HUDEP-2 (cell line): ENCODE measurements at regions not wholly inside any gene's neighbourhood (a gene's known extent, or its start where the extent isn't known, plus 50 kb on each side); places are given as distances from the start of the nearest gene placed in this dataset.

Experiments used
- DNase-seq, 76 experiments: peaks; one replicate each; lab custom pipeline; 2025; ENCODE audit not compliant: unreplicated experiment in 76 of 76; lab: John Stamatoyannopoulos, UW

DNA sequence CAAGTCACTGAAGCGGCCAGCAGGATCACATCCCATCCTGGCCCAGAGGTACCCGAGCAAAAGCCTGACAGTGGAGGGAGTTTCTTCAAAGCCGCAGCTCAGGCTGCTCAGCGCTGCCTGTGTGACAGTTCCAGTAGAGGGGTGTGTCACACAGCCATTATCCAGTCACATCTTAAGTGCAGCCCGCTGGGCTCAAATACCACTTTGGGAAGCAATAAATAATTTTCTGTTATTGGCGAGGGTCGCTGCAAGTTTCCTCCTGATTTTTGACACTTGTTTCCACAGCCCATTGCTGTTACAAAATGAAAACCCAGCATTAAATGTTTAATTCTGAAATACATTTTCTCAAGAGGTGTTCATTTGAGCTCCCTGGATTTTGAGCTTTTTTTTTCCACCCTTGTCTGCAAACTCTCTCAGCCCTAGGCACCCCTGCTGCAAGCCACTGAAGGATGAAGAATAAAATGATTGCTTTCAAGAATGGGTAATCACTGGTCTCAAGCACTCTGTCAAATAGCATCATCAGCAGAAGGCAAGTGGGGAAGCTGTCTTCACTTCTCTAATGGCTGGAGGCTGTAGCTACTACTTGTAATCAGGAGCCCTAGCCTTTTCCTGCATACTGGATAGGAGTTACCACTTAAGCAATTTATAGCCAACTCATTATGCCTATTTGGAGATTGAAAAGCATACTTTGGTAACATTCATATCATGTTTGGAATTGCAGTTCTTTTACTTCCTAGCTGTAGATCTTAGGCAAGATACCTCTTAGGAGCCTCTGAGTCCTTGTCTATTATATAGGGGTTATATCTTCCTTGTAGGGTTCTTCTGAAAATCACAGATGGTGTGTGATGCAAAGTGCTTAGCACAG, 373.7 kb downstream of the METTL15 start:
- no peak for DNase-seq

DNA sequence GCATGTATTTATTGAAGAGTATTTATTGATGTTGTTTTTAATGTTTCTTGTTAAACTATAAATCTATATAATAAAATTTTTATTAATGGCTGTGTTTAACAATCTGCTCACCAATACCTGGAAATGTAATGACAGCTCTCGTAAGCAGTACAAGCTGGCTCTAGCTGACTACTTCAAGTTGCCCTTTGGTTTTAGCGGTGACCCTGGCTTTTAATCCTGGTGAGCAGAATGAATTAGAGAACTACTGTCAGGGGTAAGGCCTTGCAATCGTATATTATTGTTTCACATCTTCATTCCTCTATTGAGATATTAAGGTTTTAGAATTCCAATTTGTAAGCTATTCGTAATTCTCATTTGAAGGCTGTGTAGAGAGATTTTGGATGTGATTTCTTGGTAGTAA, 372.2 kb downstream of the METTL15 start:
- no peak for DNase-seq

DNA sequence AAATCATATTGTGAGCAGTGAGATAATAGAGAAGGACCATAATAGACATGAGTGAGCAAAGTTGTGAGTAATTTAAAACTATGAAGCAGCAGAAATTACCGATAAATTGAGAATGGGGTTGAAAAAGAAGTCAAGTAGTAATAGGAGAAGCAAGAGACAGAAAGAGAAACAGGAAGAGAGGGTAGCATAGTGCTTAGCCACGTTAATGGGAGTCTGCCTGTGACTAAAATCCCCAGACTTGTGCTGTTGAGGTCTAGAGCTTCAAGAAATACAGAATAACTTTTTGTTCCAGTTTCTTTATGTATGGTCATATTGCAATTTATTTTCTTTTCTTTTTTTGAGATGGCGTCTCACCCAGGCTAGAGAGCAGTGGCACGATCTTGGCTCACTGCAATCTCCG, 368.7 kb downstream of the METTL15 start:
- no peak for DNase-seq

DNA sequence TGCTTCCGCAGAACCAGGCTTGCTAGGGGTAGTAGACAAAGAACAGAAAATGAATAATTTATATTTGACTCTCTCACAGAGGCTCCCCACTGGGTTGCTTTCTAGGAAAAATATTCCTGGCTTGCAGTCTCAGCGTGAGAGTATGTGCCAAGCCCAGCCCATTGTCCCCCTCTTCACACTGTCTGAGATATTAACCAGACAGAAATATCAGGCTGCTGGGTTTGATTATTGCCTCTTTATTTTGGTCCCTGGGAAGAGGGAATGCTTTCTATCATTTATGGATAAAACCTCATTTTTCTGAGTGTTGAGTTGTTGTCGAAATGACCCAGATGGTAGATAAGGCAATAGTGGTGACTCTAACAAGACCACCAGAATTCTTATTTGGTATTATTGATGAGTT, 367.9 kb downstream of the METTL15 start:
- DNase-seq, result no peak

DNA sequence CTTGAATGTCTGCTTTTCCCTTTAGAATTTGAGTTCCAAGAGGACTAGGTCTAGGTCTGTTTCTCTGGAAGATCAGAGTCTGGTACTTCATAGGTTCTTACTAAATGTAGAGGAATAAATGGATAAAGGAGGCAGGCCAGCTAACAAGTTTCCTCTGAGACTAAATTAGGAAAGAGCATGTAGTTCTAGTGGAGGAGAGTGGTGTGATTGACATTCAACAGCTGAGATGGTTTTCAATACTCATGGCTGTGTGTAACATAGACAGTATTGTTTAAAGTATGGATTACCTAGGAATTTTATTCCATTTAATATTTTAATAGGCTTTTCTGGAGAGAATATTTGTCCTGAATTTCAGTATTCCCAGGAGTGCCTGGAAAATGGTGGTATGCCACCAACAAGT, 364.7 kb downstream of the METTL15 start:
- DNase-seq, result no peak

DNA sequence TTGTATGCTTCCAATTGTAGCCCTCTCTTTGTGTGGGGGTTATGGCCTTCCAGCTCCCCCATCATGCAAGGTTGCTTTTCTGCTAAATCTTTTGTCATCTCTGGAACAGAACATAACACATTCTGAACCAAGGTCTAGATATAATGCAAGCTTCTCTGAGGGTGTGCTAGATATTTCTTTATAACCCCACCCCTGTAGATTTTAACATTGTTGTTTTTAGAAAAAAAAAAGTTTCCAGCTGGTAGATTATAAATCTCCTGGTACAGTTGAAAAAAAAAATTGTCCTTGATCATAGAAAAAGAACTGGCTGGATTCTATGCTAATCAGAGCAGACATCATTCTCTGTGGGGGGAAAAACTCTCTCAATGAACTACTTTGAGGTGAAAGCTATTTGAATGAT, 363.3 kb downstream of the METTL15 start:
- no peak for DNase-seq

DNA sequence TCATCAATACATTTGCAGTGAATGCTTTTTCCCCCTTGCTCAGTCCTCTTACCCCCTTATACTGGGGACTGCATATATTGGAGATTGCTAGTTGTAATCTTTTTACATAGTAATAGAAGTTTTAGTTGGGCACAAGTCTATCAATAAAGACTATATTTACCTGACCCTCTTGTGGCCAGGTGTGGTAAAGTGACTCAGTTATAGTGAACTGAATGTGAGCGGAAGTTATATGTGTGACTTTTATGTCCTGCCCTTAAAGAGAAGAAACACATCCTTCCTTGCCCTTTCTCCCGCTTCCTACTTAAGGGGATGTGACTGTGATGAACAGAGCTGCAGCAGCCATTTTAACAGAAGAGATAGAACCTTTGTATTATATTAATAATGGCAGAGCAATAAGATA, 362.0 kb downstream of the METTL15 start:
- DNase-seq, result no peak

DNA sequence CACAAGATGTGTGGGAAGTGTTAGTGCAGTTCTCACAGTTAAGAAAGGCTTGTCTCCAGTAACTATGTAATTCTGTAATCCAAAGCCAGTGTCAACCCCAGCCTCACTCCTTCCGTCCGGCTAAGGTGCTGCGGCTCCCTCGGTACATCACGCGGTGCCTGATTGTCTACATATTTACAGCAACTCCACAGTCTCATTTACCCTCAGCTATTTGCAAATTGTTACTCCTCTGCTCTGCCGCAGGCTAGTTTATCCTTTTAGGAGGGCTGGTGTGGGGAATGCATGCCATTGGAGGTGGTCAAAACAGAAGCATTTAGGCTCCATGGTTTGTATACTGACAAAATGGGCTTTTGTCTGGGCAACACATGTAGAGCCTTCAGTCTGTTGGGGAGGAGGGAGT, 358.3 kb downstream of the METTL15 start:
- DNase-seq, result no peak

DNA sequence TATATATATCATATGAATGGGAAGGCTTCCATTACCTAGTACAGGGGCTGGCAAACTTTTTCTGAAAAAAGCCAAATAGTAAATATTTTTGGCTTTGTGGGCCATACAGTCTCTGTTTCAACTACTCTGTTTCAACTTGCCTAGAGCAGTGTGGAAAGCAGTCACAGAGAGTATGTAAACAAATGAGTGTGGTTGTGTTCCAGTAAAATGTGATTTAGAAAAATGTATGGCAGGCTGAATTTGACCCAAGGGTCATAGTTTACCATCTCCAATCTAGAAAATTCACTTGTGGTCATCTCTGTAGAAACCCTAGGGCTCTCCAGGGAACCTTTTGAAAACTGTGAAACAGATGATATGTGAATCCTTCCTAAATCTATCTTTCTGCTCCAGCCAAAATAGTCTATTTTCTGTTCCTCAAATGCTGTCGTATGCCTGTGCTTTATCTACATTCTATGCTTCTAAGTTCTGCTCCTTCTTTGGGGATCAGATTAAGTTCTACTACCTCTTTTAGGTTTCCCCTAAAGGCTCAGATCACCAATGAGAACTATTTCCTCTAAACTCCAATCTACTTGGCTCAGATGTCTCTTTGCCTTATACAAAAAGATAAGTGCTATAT, 356.2 kb downstream of the METTL15 start:
- no peak for DNase-seq

DNA sequence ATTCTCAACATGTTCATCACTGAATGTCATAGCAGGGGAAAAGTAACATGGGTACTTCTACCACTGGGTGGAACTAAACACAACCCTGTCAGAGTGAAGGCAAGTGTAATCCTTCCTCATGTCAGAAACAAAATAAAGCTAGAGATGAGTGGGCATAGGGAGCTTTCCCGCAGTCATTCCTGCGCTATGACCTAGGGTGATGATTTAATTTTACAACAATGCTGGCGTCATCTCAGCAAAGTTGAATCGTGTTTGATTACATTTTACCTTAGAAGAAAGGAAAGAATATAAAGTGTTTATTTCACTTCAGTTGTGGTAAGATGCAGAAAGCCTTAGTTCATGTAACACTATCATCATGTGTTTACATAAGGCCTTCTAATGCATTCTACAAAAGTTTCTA, 355.6 kb downstream of the METTL15 start:
- no peak for DNase-seq

DNA sequence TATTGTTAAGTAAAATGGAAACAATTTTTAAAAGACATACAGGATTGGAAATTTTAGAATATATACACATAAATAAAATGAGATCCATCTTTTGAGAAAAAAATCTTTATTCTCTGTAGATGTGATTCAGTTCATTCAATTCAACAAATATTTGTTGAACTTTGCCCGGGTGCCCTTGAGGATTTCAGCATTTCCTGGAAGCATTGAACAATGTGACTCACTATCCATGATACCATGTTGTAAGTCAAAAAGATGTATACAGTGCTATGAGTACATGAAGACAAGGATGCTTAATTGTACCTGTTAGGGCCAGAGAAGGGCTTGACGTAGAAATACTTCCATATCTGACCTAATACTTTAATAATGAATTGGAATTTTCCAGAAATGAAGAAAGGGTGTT, 353.7 kb downstream of the METTL15 start:
- no peak for DNase-seq

DNA sequence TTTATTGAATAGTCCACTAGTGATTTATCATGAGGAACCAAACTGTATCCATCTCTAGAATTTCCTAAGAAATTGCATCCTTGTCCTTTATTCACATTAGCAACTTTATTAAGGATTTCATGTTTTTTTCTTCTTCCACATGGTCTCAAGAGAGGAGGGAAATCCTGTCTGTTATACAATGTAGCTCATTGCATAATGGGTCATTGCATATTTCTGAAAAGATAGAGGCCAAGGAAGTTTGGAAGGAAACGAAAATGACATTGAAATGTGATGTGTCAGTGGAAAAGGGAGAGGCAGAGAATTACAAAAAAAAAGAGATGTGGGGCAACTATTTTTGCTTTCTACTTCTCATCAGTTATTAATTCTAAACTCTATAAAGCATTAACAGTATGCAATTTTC, 353.1 kb downstream of the METTL15 start:
- DNase-seq, result no peak

DNA sequence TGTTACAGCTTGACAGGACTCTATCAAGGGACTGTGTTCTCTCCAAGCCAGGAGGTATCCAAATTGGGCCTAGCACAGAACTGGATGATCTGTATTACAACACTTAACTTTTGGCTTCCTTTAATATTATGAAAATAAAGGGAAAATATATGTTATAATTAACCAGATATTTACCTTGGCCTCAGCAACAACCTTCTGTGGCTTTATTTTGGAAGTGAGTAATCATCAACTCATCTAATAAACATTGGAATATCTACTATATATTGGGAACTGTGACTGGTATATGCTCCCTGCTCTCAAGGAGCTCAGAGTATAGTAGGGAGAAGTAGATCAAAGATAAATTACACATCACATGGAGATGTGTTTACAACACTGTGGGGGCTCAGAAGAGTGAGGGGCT, 352.2 kb downstream of the METTL15 start:
- DNase-seq, result no peak

DNA sequence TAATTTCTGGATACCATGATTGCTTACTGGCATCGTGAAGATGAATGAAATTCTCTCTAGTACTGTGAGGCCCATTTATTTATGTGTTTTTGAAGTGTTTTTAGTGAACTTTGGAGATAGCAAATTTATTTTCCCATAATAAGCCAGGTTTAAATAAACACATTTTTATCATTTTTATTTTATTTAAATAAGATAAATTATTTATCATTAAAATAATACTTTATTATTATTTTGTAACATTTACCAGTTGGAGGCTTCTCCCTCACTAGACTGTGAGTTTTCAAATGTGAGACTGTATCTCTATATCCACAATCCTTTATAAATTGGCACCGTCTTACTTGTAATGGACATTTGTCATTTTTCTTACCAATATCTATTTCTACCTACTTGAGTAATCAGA, 351.7 kb downstream of the METTL15 start:
- DNase-seq, result no peak

DNA sequence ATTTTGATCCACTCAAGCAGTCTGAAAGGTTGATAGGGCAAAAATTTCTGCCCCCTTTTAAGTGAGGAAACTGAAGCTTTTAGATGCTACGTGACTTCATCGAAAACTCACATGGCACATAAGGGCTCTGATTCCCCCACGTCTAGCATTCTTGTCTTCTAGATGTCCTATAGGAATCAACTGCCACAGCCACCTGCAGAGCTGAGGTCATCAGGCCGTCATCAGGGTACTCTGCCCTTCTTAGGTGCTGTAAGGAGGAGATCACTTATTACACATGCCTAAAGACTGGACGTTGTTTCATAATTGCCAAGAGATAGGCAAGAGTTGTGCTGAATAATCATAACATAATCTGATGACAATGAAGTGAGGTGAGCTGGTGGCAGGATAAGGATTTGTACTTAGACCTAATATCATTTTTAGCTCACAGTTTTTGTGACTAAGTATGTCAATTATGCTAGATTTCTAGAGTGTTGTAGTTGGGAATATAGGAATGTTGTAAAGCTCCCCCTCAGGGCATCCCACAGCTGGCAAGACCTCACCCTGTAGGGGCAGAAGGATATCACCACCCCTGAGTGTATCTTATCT, 349.4 kb downstream of the METTL15 start:
- DNase-seq, result no peak

DNA sequence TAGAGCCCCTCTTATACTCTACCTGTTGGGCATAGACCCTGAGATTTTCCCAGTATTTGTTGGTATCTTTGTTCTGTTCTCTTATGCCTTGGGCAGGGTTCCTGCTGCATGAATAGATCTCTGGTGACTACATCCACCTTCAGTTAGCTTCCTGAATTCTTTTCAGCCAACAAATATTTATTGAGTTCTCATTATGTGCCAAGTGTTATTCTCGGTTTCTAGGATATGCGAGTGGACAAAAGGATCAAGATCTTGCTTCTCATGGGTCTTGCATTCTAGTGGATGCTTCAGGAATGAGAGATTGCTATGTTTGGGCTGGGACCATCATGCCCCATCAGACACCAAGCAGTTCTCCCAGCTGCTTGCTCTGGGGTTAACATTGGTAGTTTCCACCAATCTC, 340.0 kb downstream of the METTL15 start:
- no peak for DNase-seq

DNA sequence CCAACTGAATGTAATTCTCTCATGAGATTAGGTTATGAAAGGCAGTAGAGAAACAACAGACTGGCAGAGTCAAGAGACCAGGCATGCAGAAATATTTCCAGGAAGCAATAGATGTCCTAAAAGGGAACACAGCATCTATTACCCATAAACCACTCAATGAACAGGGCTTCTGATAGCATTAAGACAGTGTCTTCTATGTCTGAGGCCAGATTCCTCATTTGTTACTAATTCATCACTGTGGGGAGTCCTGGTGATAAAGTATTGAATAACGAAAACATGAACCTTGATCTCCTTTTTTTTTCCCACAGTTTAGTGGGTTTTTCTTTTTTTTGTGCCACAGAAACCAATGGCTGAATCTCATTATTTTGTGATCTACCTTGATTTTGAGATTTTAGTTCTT, 339.0 kb downstream of the METTL15 start:
- no peak for DNase-seq

DNA sequence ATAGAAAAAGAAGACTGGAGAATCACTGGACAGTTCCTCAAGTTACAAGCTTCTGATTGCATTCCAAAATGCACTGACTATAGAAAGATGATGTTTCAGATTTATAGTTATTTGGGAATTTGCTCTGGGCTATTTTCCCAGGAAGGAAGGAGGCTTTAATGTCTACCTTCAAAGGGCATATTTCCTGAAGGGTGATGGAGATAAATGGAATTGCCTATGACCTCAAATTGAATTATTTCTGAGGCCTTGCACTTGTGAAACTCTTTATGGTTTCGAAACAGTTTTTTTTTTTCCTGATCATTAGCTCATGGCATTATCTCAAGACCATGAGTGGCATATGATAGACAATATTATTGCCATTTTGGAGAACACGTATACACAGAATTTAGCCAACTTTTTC, 333.9 kb downstream of the METTL15 start:
- DNase-seq, result no peak

DNA sequence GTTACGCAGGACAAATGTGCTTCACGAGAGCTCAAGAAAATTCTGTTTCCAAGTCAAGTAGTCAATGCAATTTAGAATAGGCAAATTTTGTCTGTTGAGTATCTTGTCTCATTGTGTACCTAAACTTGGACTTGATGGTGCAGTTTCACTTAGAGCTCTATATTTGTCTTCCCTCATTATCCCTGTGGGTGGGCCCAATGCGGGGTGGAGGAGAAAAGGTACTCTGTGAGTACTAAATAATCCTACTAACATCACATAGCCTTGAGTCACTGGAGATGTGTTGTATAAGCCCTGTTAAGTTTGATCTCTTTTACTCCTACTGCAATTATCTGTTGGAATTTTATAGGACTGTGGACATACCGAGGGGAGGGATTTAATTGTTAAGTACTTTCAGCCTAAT, 331.2 kb downstream of the METTL15 start:
- DNase-seq, result no peak

DNA sequence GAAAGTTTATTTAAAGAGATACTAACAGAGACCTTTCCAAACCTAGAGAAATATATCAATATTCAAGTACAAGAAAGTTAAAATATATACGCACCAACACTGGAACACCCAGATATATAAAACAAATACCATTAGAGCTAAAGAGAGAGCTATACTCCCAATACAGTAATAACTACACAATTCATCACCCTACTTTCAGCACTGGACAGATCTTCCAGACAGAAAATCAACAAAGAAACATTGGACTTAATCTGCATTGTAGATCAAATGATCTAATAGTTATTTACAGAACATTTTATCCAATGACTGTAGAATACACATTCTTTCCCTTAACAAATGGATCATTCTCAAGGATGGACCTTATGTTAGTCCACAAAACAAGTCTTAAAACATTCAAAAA, 311.9 kb downstream of the METTL15 start:
- no peak for DNase-seq

DNA sequence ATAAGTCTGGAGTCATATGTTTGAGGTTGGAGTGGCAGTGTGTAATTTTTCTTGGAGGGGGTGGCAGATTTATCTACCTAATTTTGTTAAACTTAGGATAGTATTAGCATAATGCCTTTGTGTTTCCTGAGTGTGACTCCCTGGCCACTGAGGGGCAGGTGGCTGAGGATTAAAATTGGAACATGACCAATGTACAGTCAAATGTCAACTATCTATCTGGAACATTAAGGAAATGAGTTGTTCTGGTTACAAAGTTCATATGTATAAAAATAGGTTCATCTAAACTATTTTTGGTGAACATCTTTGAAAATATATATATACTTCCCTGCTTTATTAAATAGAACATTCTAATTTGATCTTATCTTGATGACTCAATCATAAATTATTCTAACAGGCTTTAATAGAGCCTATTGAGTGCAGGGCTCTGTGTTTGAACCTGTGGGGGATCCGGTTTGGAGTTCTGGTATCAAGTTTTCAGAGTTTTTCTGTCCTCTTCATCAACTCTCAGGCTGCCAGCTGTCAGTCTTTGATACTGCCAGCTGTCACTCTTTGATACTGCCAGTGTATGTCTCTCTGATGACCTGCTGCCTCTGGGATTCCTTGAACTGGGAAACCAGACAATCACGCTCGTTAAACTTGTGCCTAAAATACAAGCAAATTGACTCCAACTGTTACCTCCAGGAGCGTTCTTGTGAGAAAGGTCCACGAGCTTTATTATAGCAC, 309.6 kb downstream of the METTL15 start:
- DNase-seq, result no peak

DNA sequence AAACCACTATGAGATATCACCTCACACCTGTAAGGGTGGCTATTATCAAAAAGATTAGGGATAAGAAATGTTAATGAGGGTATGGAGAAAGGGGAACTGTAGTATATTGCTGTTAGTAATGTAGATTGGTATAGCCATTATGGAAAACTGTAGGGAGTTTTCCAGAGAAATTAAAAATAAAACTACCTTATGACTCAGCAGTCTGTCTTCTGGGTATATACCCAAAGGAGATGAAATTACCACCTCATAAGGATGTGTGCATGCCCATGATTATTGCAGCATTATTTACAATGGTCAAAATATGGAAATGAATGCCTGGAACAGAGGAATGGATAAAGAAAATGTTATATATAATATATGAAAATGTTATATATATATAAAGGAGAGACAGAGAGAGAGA, 303.8 kb downstream of the METTL15 start:
- DNase-seq, result no peak
